Upper lobe of left lung (tissue), 4 donors: ENCODE measurements at regions not wholly inside any gene's neighbourhood (a gene's known extent, or its start where the extent isn't known, plus 50 kb on each side); places are given as distances from the start of the nearest gene placed in this dataset.

Source experiments
- CTCF ChIP-seq, 6 experiments: fragments of 450-650 bp in 4 of 6; fragments of 200-600 bp in 2 of 6; sonication (generic) in 2 of 6; IDR thresholded peaks; one replicate each; pipeline ENCODE4 v1.5.1; 2016 to 2019; ENCODE audit warnings: antibody characterized with exemption in 6 of 6
- EP300 ChIP-seq, 4 donors: sonication (generic); formaldehyde crosslinking; IDR thresholded peaks; one replicate each; pipeline ENCODE4 v1.5.1; 2017; ENCODE audit warnings: antibody characterized with exemption in 4 of 4, control low read depth in 2 of 4
- POLR2A ChIP-seq, 4 donors: fragments of 450-650 bp; IDR thresholded peaks; one replicate each; pipeline ENCODE4 v1.5.1; 2016 to 2017; ENCODE audit warnings: antibody characterized with exemption in 4 of 4, mild to moderate bottlenecking in 2 of 4
- POLR2AphosphoS5 ChIP-seq, 2 donors: sonication (generic); formaldehyde crosslinking; IDR thresholded peaks; one replicate each; pipeline ENCODE4 v1.5.1; 2017; ENCODE audit warnings: antibody characterized with exemption in 2 of 2

GRCh38 chr7:131769241-131769640, 212.8 kb upstream of the PODXL start:
- no peak for TF ChIP-seq CTCF (IDR thresholded peaks at IDR 0.05)
- no peak for TF ChIP-seq POLR2AphosphoS5 (IDR thresholded peaks at IDR 0.05)
- no peak for TF ChIP-seq EP300 (IDR thresholded peaks at IDR 0.05)
- TF ChIP-seq POLR2A (IDR thresholded peaks at IDR 0.05): no peak
